H9 (cell line): ENCODE measurements at regions not wholly inside any gene's neighbourhood (a gene's known extent, or its start where the extent isn't known, plus 50 kb on each side); places are given as distances from the start of the nearest gene placed in this dataset.

Experiments
- DNase-seq: peaks from one replicate; pipeline ENCODE4 v3.0.0-alpha.2; 2017
- H2AFZ ChIP-seq: one replicate; pipeline ENCODE4 v1.6.1; 2013; ENCODE audit warnings: mild to moderate bottlenecking, low read length, control low read depth, moderate library complexity
- H2AK5ac ChIP-seq: 2 replicates; pipeline ENCODE4 v1.6.1; 2013; ENCODE audit warnings: low read length, control low read depth, mixed read lengths; ENCODE audit not compliant: insufficient read length
- H2BK120ac ChIP-seq: one replicate; pipeline ENCODE4 v1.6.1; 2013; ENCODE audit warnings: low read depth, mild to moderate bottlenecking, low read length, control low read depth, inconsistent platforms; ENCODE audit not compliant: poor library complexity, severe bottlenecking
- H2BK12ac ChIP-seq: 2 replicates; pipeline ENCODE4 v1.6.1; 2013; ENCODE audit warnings: low read length, control low read depth, mixed read lengths, low read depth; ENCODE audit not compliant: insufficient read length
- H2BK15ac ChIP-seq: 2 replicates; pipeline ENCODE4 v1.6.1; 2013; ENCODE audit warnings: low read depth, low read length, control low read depth
- H2BK20ac ChIP-seq: one replicate; pipeline ENCODE4 v1.6.1; 2013; ENCODE audit warnings: low read depth, mild to moderate bottlenecking, low read length, control low read depth, inconsistent platforms; ENCODE audit not compliant: poor library complexity, severe bottlenecking
- H2BK5ac ChIP-seq: 2 replicates; pipeline ENCODE4 v1.6.1; 2013; ENCODE audit warnings: low read length, control low read depth, mixed read lengths; ENCODE audit not compliant: insufficient read length
- H3K14ac ChIP-seq: 2 replicates; pipeline ENCODE4 v1.6.1; 2013; ENCODE audit warnings: low read length, control low read depth; ENCODE audit not compliant: insufficient read depth
- H3K18ac ChIP-seq: 2 replicates; pipeline ENCODE4 v1.6.1; 2013; ENCODE audit warnings: low read depth, mild to moderate bottlenecking, mixed read lengths, low read length, control low read depth; ENCODE audit not compliant: insufficient read length
- H3K23ac ChIP-seq: 2 replicates; pipeline ENCODE4 v1.6.1; 2013; ENCODE audit warnings: low read length, control low read depth, mixed read lengths, low read depth; ENCODE audit not compliant: insufficient read length
- H3K23me2 ChIP-seq: 2 replicates; pipeline ENCODE4 v1.6.1; 2013; ENCODE audit warnings: low read depth, mild to moderate bottlenecking, mixed read lengths, low read length, control low read depth; ENCODE audit not compliant: insufficient read length, poor library complexity, severe bottlenecking
- H3K27ac ChIP-seq: 2 replicates; pipeline ENCODE4 v1.5.1; 2013; ENCODE audit warnings: low read length, control low read depth, mixed read lengths, low read depth; ENCODE audit not compliant: insufficient read length
- H3K27me3 ChIP-seq: 2 replicates; pipeline ENCODE4 v1.6.1; 2013; ENCODE audit warnings: low read length, control low read depth, inconsistent platforms; ENCODE audit not compliant: insufficient read depth
- H3K4ac ChIP-seq: 2 replicates; pipeline ENCODE4 v1.6.1; 2013; ENCODE audit warnings: low read depth, mild to moderate bottlenecking, control low read depth, inconsistent platforms, low read length, moderate library complexity
- H3K4me1 ChIP-seq: 2 replicates; pipeline ENCODE4 v1.6.1; 2013; ENCODE audit warnings: low read length, control low read depth, inconsistent platforms; ENCODE audit not compliant: insufficient read depth
- H3K4me2 ChIP-seq: 2 replicates; pipeline ENCODE4 v1.6.1; 2013; ENCODE audit warnings: low read length, control low read depth, mixed read lengths; ENCODE audit not compliant: insufficient read length, insufficient read depth
- H3K56ac ChIP-seq: 2 replicates; pipeline ENCODE4 v1.6.1; 2013; ENCODE audit warnings: low read depth, mild to moderate bottlenecking, mixed read lengths, low read length, control low read depth; ENCODE audit not compliant: insufficient read length
- H3K79me1 ChIP-seq: 2 replicates; pipeline ENCODE4 v1.6.1; 2013; ENCODE audit warnings: low read depth, mild to moderate bottlenecking, moderate library complexity, low read length, control low read depth, inconsistent platforms; ENCODE audit not compliant: insufficient read depth, poor library complexity, severe bottlenecking
- H3K79me2 ChIP-seq: 2 replicates; pipeline ENCODE4 v1.6.1; 2013; ENCODE audit warnings: low read length, control low read depth, inconsistent platforms; ENCODE audit not compliant: insufficient read depth
- H3K9ac ChIP-seq: 2 replicates; pipeline ENCODE4 v1.6.1; 2013; ENCODE audit warnings: low read length, control low read depth, mixed read lengths; ENCODE audit not compliant: insufficient read length; ENCODE audit errors: extremely low read depth
- H3K9me3 ChIP-seq: one replicate; pipeline ENCODE4 v1.6.1; 2013; ENCODE audit warnings: low read depth, low read length, inconsistent platforms; ENCODE audit not compliant: control insufficient read depth
- H3T11ph ChIP-seq: one replicate; pipeline ENCODE4 v1.6.1; 2013; ENCODE audit warnings: mild to moderate bottlenecking, low read length, control low read depth, inconsistent platforms
- H4K20me1 ChIP-seq: one replicate; pipeline ENCODE4 v1.6.1; 2013; ENCODE audit not compliant: control insufficient read depth, insufficient read length, insufficient read depth
- H4K5ac ChIP-seq: 2 replicates; pipeline ENCODE4 v1.6.1; 2013; ENCODE audit warnings: low read depth, mild to moderate bottlenecking, mixed read lengths, low read length, control low read depth; ENCODE audit not compliant: insufficient read length
- H4K8ac ChIP-seq: replicated peaks from 2 replicates; pipeline ENCODE4 v1.6.1; 2013; ENCODE audit warnings: low read length, control low read depth, mixed read lengths, low read depth; ENCODE audit not compliant: insufficient read length
- H4K91ac ChIP-seq: 2 replicates; pipeline ENCODE4 v1.6.1; 2013; ENCODE audit warnings: low read depth, mild to moderate bottlenecking, moderate library complexity, mixed read lengths, low read length, control low read depth; ENCODE audit not compliant: insufficient read length
- H3K27ac Mint-ChIP-seq, 3 experiments: 2 replicates in 2 of 3; 3 replicates in 1 of 3; pipeline ENCODE4 v1.8.0; 2020 to 2021; ENCODE audit warnings: mixed read lengths in 3 of 3, mild to moderate bottlenecking in 1 of 3, moderate library complexity in 1 of 3
- H3K27me3 Mint-ChIP-seq: 2 replicates; pipeline ENCODE4 v1.8.0; 2021; ENCODE audit warnings: low read depth, mild to moderate bottlenecking, moderate library complexity, mixed read lengths
- H3K36me3 Mint-ChIP-seq, 3 experiments: 2 replicates in 2 of 3; 3 replicates in 1 of 3; pipeline ENCODE4 v1.8.0; 2020 to 2021; ENCODE audit warnings: low read depth in 3 of 3, mixed read lengths in 3 of 3; ENCODE audit not compliant: insufficient read depth in 1 of 3
- H3K4me1 Mint-ChIP-seq, 2 experiments: 2 replicates each; pipeline ENCODE4 v1.8.0; 2020; ENCODE audit warnings: mixed read lengths in 2 of 2
- H3K4me3 Mint-ChIP-seq, 2 experiments: 2 replicates in 1 of 2; 3 replicates in 1 of 2; pipeline ENCODE4 v1.8.0; 2020 to 2021; ENCODE audit warnings: mild to moderate bottlenecking in 2 of 2, mixed read lengths in 2 of 2, moderate library complexity in 1 of 2
- H3K9me3 Mint-ChIP-seq, 2 experiments: 2 replicates in 1 of 2; 3 replicates in 1 of 2; pipeline ENCODE4 v1.8.0; 2020; ENCODE audit warnings: mild to moderate bottlenecking in 2 of 2, mixed read lengths in 2 of 2, moderate library complexity in 1 of 2
- CTCF ChIP-seq: fragments of 200-600 bp; sonication (generic); conservative IDR thresholded peaks from 3 replicates; pipeline ENCODE4 v1.8.0; 2021; ENCODE audit warnings: antibody characterized with exemption, mild to moderate bottlenecking
- WGBS: extraction: QIAGEN DNeasy Blood & Tissue Kit; methylation state at CpG from one replicate; pipeline ENCODE4 v1.1.7; 2013; ENCODE audit warnings: missing lambda C conversion rate, low lambda C conversion rate, mixed read lengths; ENCODE audit not compliant: insufficient read length; ENCODE audit errors: extremely low coverage; 5-methylcytosine and 5-hydroxymethylcytosine counted together

- DNase-seq: no peak
- Histone ChIP-seq H3K9ac (no peak overlapping the region), H3K79me2 (no peaks in the 10 kb centered on the region), H3K14ac (no peak overlapping the region), H3K4me1 (no peaks in the 10 kb centered on the region), H2BK120ac (no peak overlapping the region), H3K27ac (no peak overlapping the region), H3K27me3 (no peaks in the 10 kb centered on the region), H3K18ac (no peak overlapping the region), H3T11ph (no peak overlapping the region), H3K23me2 (no peaks in the 10 kb centered on the region), H4K5ac (no peak overlapping the region), H3K56ac (no peak overlapping the region), H2BK12ac (no peak overlapping the region), H2AFZ (no peak overlapping the region), H4K8ac (no peak overlapping the region), H3K4ac (no peak overlapping the region), H2BK15ac (no peak overlapping the region), H4K20me1 (no peaks in the 10 kb centered on the region), H3K4me2 (no peak overlapping the region), H2AK5ac (no peak overlapping the region), H2BK5ac (no peak overlapping the region), H3K9me3 (peaks cover 72% of the 10 kb centered on the region), H3K79me1 (no peaks in the 10 kb centered on the region), H2BK20ac (no peak overlapping the region), H3K23ac (no peak overlapping the region), H4K91ac (no peak overlapping the region)
- no peaks in the 10 kb centered on the region for H3K4me1 Mint-ChIP-seq
- peaks cover 2% of the 10 kb centered on the region for H3K27me3 Mint-ChIP-seq
- peaks cover 5 to 40% (median 26%) of the 10 kb centered on the region in 3 experiments; a peak in 6 of 7 replicates for H3K36me3 Mint-ChIP-seq
- no peak for TF ChIP-seq CTCF
- no CpG with 5 or more reads among the region's 27 CpGs for WGBS
- no peak overlapping the region for H3K27ac Mint-ChIP-seq
- no peak overlapping the region for H3K4me3 Mint-ChIP-seq
- peaks cover 82 to 84% of the 10 kb centered on the region in 2 experiments for H3K9me3 Mint-ChIP-seq
Measured at GRCh38 chr19:57016076-57016475, 103.7 kb upstream of the USP29 start.
